ENCODE measurements at regions not wholly inside any gene's neighbourhood (a gene's known extent, or its start where the extent isn't known, plus 50 kb on each side); places are given as distances from the start of the nearest gene placed in this dataset.

- no peak for TF ChIP-seq EZH2 (IDR thresholded peaks at IDR 0.05; ENCODE audit: low read length)
- TF ChIP-seq CTCF (optimal IDR thresholded peaks at IDR 0.05 in 1 of 3, IDR thresholded peaks at IDR 0.05 in 1 of 3, conservative IDR thresholded peaks at IDR 0.05 in 1 of 3; ENCODE audit: extremely low read depth in 1 of 3, insufficient read depth in 2 of 3, low read length in 3 of 3), result no peak
Measured at GRCh38 chr10:114877301-114877644, 55.7 kb downstream of the FHIP2A start.

Data from keratinocyte (primary cell).